Right lung (tissue), 2 donors: ENCODE measurements at regions not wholly inside any gene's neighbourhood (a gene's known extent, or its start where the extent isn't known, plus 50 kb on each side); places are given as distances from the start of the nearest gene placed in this dataset.
"Not testable (repeated sequence)": the region's sequence is repeated elsewhere in the genome, so short reads cannot be mapped to it uniquely, and the experiment has no call there.

Source experiments
- DNase-seq, 2 donors: peaks; one replicate each; pipeline ENCODE4 v3.0.0-alpha.2; 2013

- DNase-seq = not testable (repeated sequence)
These were observed 263.5 kb upstream of the PLGLB2 start for GRCh38 chr2:87484363-87484762.

- DNase-seq = not testable (repeated sequence)
These were observed 262.4 kb upstream of the PLGLB2 start for GRCh38 chr2:87485455-87485854.

GRCh38 chr2:87485884-87486283, 262.0 kb upstream of the PLGLB2 start:
- DNase-seq = not testable (repeated sequence)

GRCh38 chr2:87486413-87486812, 261.5 kb upstream of the PLGLB2 start:
- DNase-seq = not testable (repeated sequence)

- not testable (repeated sequence) for DNase-seq
These were observed 259.9 kb upstream of the PLGLB2 start for GRCh38 chr2:87488021-87488420.

- not testable (repeated sequence) for DNase-seq
These were observed 258.9 kb upstream of the PLGLB2 start for GRCh38 chr2:87488991-87489390.

- DNase-seq = not testable (repeated sequence)
These were observed 253.0 kb upstream of the PLGLB2 start for GRCh38 chr2:87494846-87495245.

GRCh38 chr2:87495455-87495854, 252.4 kb upstream of the PLGLB2 start:
- DNase-seq = not testable (repeated sequence)

- DNase-seq = peak; percentile 10 to 24
These were observed 251.6 kb upstream of the PLGLB2 start for GRCh38 chr2:87496036-87497006.

- DNase-seq = not testable (repeated sequence)
These were observed 250.8 kb upstream of the PLGLB2 start for GRCh38 chr2:87497135-87497534.

- DNase-seq = not testable (repeated sequence)
These were observed 250.2 kb upstream of the PLGLB2 start for GRCh38 chr2:87497700-87498099.

GRCh38 chr2:87498169-87498853, 249.6 kb upstream of the PLGLB2 start:
- DNase-seq = not testable (repeated sequence)

GRCh38 chr2:87498854-87499238, 249.0 kb upstream of the PLGLB2 start:
- not testable (repeated sequence) for DNase-seq

- DNase-seq = not testable (repeated sequence)
These were observed 248.0 kb upstream of the PLGLB2 start for GRCh38 chr2:87499860-87500259.

GRCh38 chr2:87500421-87500820, 247.5 kb upstream of the PLGLB2 start:
- DNase-seq = not testable (repeated sequence)

GRCh38 chr2:87500951-87501350, 246.9 kb upstream of the PLGLB2 start:
- not testable (repeated sequence) for DNase-seq

GRCh38 chr2:87502948-87503347, 244.9 kb upstream of the PLGLB2 start:
- DNase-seq = not testable (repeated sequence)

GRCh38 chr2:87505239-87505638, 242.6 kb upstream of the PLGLB2 start:
- not testable (repeated sequence) for DNase-seq

GRCh38 chr2:87505909-87506308, 242.0 kb upstream of the PLGLB2 start:
- DNase-seq = not testable (repeated sequence)

- not testable (repeated sequence) for DNase-seq
These were observed 240.2 kb upstream of the PLGLB2 start for GRCh38 chr2:87507378-87508348.

GRCh38 chr2:87511195-87511778, 236.6 kb upstream of the PLGLB2 start:
- DNase-seq = not testable (repeated sequence)
